SK-N-DZ (cell line): ENCODE measurements at regions not wholly inside any gene's neighbourhood (a gene's known extent, or its start where the extent isn't known, plus 50 kb on each side); places are given as distances from the start of the nearest gene placed in this dataset.

ENCODE experiments used
- DNase-seq: peaks from one replicate; pipeline ENCODE4 v3.0.0-alpha.2; 2015; ENCODE audit warnings: low spot score

GRCh38 chr13:111925146-111925875 is 141.6 kb upstream of the SOX1 start:
- DNase-seq: no peak

- DNase-seq: no peak
Measured at GRCh38 chr13:111926501-111927180, 140.3 kb upstream of the SOX1 start.

GRCh38 chr13:111927181-111927540 is 139.8 kb upstream of the SOX1 start:
- no peak for DNase-seq

- DNase-seq: no peak
Measured at GRCh38 chr13:111929036-111929616, 137.8 kb upstream of the SOX1 start.

- DNase-seq: no peak
Measured at GRCh38 chr13:111936267-111936925, 130.6 kb upstream of the SOX1 start.

GRCh38 chr13:111937777-111938311 is 129.1 kb upstream of the SOX1 start:
- no peak for DNase-seq

- DNase-seq: no peak
Measured at GRCh38 chr13:111938741-111939665, 127.9 kb upstream of the SOX1 start.

GRCh38 chr13:111939666-111940278 is 127.2 kb upstream of the SOX1 start:
- DNase-seq: no peak

- DNase-seq: no peak
Measured at GRCh38 chr13:111940892-111941291, 126.1 kb upstream of the SOX1 start.

GRCh38 chr13:111941845-111942447 is 125.0 kb upstream of the SOX1 start:
- no peak for DNase-seq

GRCh38 chr13:111943229-111943795 is 123.6 kb upstream of the SOX1 start:
- DNase-seq: no peak

GRCh38 chr13:111944171-111944583 is 122.8 kb upstream of the SOX1 start:
- no peak for DNase-seq

- DNase-seq: no peak
Measured at GRCh38 chr13:111945086-111945485, 121.9 kb upstream of the SOX1 start.

- DNase-seq: no peak
Measured at GRCh38 chr13:111946214-111946613, 120.7 kb upstream of the SOX1 start.

GRCh38 chr13:111947026-111947810 is 119.7 kb upstream of the SOX1 start:
- DNase-seq: no peak

GRCh38 chr13:111947876-111948275 is 119.1 kb upstream of the SOX1 start:
- no peak for DNase-seq

- DNase-seq: no peak
Measured at GRCh38 chr13:111948281-111948680, 118.7 kb upstream of the SOX1 start.

GRCh38 chr13:111948811-111949210 is 118.1 kb upstream of the SOX1 start:
- DNase-seq: no peak

- DNase-seq: no peak
Measured at GRCh38 chr13:111949311-111949710, 117.6 kb upstream of the SOX1 start.
